ENCODE measurements at regions not wholly inside any gene's neighbourhood (a gene's known extent, or its start where the extent isn't known, plus 50 kb on each side); places are given as distances from the start of the nearest gene placed in this dataset.

DNA sequence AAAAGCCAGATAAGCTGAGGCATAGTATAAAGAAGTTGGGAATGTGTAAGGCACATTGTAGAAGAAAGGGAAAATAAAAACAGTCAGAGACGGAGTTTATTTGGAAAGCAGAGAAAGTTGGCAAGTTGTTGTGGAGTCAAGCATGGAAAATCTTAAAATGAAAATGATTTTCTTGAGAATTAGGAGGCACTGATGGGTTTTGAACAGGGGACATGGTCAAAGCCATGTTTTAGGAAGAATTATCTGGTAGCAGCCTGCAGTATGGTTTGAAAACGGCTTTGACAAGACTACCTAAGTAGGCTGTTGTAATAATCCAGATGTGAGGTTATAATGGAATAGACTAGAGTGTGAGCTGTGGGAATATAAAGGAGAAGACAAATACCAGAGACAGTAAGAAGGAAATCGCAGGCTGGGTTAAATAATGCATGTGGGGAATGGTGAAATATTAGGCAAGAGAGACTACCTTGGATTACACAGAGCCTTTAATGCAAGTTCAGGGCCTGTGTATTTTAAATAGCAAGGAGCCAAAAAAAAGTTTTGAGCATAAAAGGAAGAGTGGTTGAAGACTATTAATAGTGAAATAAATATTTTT, 130.4 kb upstream of the MEOX2 start:
- TF ChIP-seq, protein P1, sequence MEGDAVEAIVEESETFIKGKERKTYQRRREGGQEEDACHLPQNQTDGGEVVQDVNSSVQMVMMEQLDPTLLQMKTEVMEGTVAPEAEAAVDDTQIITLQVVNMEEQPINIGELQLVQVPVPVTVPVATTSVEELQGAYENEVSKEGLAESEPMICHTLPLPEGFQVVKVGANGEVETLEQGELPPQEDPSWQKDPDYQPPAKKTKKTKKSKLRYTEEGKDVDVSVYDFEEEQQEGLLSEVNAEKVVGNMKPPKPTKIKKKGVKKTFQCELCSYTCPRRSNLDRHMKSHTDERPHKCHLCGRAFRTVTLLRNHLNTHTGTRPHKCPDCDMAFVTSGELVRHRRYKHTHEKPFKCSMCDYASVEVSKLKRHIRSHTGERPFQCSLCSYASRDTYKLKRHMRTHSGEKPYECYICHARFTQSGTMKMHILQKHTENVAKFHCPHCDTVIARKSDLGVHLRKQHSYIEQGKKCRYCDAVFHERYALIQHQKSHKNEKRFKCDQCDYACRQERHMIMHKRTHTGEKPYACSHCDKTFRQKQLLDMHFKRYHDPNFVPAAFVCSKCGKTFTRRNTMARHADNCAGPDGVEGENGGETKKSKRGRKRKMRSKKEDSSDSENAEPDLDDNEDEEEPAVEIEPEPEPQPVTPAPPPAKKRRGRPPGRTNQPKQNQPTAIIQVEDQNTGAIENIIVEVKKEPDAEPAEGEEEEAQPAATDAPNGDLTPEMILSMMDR (IDR thresholded peaks at IDR 0.05; ENCODE audit: low read length) = no peak
- TF ChIP-seq EZH2 (optimal IDR thresholded peaks at IDR 0.05; ENCODE audit: low read depth, low read length) = no peak

Measured in MM.1S (cell line).